Testis (tissue), 2 donors: ENCODE measurements at regions not wholly inside any gene's neighbourhood (a gene's known extent, or its start where the extent isn't known, plus 50 kb on each side); places are given as distances from the start of the nearest gene placed in this dataset.

ENCODE experiments used
- CTCF ChIP-seq, 3 experiments: fragments of 450-650 bp in 2 of 3; fragments of 200-600 bp in 1 of 3; sonication (generic) in 1 of 3; IDR thresholded peaks; one replicate each; pipeline ENCODE4 v1.5.1; 2016 to 2019; ENCODE audit warnings: antibody characterized with exemption in 3 of 3, mild to moderate bottlenecking in 2 of 3, moderate library complexity in 1 of 3
- POLR2A ChIP-seq: fragments of 450-650 bp; IDR thresholded peaks from one replicate; pipeline ENCODE4 v1.6.1; 2017; ENCODE audit warnings: antibody characterized with exemption, mild to moderate bottlenecking, moderate library complexity

- TF ChIP-seq CTCF (IDR thresholded peaks at IDR 0.05) (no peak), POLR2A (no peak)
Measured at GRCh38 chr4:184568770-184569169, 80.5 kb downstream of the CASP3 start.
